Osteoblast (primary cell): ENCODE measurements at regions not wholly inside any gene's neighbourhood (a gene's known extent, or its start where the extent isn't known, plus 50 kb on each side); places are given as distances from the start of the nearest gene placed in this dataset.

ENCODE experiments used
- DNase-seq: peaks from one replicate; pipeline ENCODE4 v3.0.0; 2011; ENCODE audit warnings: low spot score, mixed read lengths; ENCODE audit not compliant: insufficient read length; ENCODE audit errors: missing footprints
- H2AFZ ChIP-seq: 2 replicates; pipeline ENCODE4 v1.6.0; 2011; ENCODE audit warnings: mild to moderate bottlenecking, low read length
- H3K27ac ChIP-seq: 2 replicates; pipeline ENCODE4 v1.5.1; 2011; ENCODE audit warnings: mild to moderate bottlenecking, low read depth, low read length, moderate library complexity
- H3K27me3 ChIP-seq: 2 replicates; pipeline ENCODE4 v1.6.0; 2012; ENCODE audit warnings: mild to moderate bottlenecking, control low read depth, inconsistent platforms, low read length, moderate library complexity; ENCODE audit not compliant: insufficient read depth
- H3K36me3 ChIP-seq: 2 replicates; pipeline ENCODE4 v1.5.1; 2011; ENCODE audit warnings: mild to moderate bottlenecking, low read length, control low read depth, moderate library complexity; ENCODE audit not compliant: insufficient read depth
- H3K4me1 ChIP-seq: 2 replicates; pipeline ENCODE4 v1.5.1; 2011; ENCODE audit warnings: mild to moderate bottlenecking, low read length, control low read depth, moderate library complexity; ENCODE audit not compliant: insufficient read depth
- H3K4me2 ChIP-seq: 2 replicates; pipeline ENCODE4 v1.6.0; 2011; ENCODE audit warnings: mild to moderate bottlenecking, low read length; ENCODE audit not compliant: insufficient read depth
- H3K4me3 ChIP-seq: fragments of 200-600 bp; sonication (generic); 3 replicates; pipeline ENCODE4 v1.5.1; 2012; ENCODE audit warnings: mild to moderate bottlenecking, low read length, inconsistent platforms; ENCODE audit not compliant: insufficient read depth
- H3K79me2 ChIP-seq: 2 replicates; pipeline ENCODE4 v1.6.0; 2012; ENCODE audit warnings: mild to moderate bottlenecking, low read length, control low read depth, inconsistent platforms; ENCODE audit not compliant: insufficient read depth
- H3K9me3 ChIP-seq: 2 replicates; pipeline ENCODE4 v1.5.1; 2011; ENCODE audit warnings: low read depth, low read length, control low read depth
- H4K20me1 ChIP-seq: 2 replicates; pipeline ENCODE4 v1.6.0; 2012; ENCODE audit warnings: mild to moderate bottlenecking, low read length, control low read depth; ENCODE audit not compliant: insufficient read depth
- CTCF ChIP-seq: IDR thresholded peaks from 2 replicates; pipeline ENCODE4 v1.5.1; 2011; ENCODE audit warnings: mild to moderate bottlenecking, low read depth, low read length, moderate library complexity; ENCODE audit errors: extremely low read depth

GRCh38 chr10:44199267-44199666 lies 185.6 kb downstream of the CXCL12 start:
- Histone ChIP-seq H3K9me3 (no peaks in the 10 kb centered on the region), H3K27ac (no peak overlapping the region), H3K4me1 (peaks cover 14% of the 10 kb centered on the region), H3K79me2 (no peaks in the 10 kb centered on the region), H3K4me3 (no peak overlapping the region), H3K4me2 (no peak overlapping the region), H4K20me1 (no peaks in the 10 kb centered on the region), H2AFZ (no peak overlapping the region), H3K36me3 (no peaks in the 10 kb centered on the region), H3K27me3 (peaks cover 52% of the 10 kb centered on the region)
- no peak for TF ChIP-seq CTCF
- DNase-seq = no peak

GRCh38 chr10:44198780-44199097 lies 186.2 kb downstream of the CXCL12 start:
- no peak for DNase-seq
- Histone ChIP-seq H3K27me3 (peaks cover 54% of the 10 kb centered on the region), H3K9me3 (no peaks in the 10 kb centered on the region), H2AFZ (no peak overlapping the region), H4K20me1 (no peaks in the 10 kb centered on the region), H3K4me2 (no peak overlapping the region), H3K4me1 (peaks cover 14% of the 10 kb centered on the region), H3K36me3 (no peaks in the 10 kb centered on the region), H3K4me3 (no peak overlapping the region), H3K79me2 (no peaks in the 10 kb centered on the region), H3K27ac (no peak overlapping the region)
- TF ChIP-seq CTCF = no peak

- Histone ChIP-seq H3K4me1 (peaks cover 14% of the 10 kb centered on the region), H3K9me3 (no peaks in the 10 kb centered on the region), H3K27me3 (peaks cover 55% of the 10 kb centered on the region), H3K36me3 (no peaks in the 10 kb centered on the region), H3K4me2 (no peak overlapping the region), H3K4me3 (no peak overlapping the region), H2AFZ (no peak overlapping the region), H3K79me2 (no peaks in the 10 kb centered on the region), H3K27ac (no peak overlapping the region), H4K20me1 (no peaks in the 10 kb centered on the region)
- TF ChIP-seq CTCF = no peak
- no peak for DNase-seq
Observed at GRCh38 chr10:44198096-44198779, 186.7 kb downstream of the CXCL12 start.

- no peaks in the 10 kb centered on the region for H4K20me1 ChIP-seq
- no peak overlapping the region for H3K4me2 ChIP-seq
- no peaks in the 10 kb centered on the region for H3K36me3 ChIP-seq
- no peak overlapping the region for H2AFZ ChIP-seq
- no peak for DNase-seq
- H3K4me3 ChIP-seq = no peak overlapping the region
- no peak for TF ChIP-seq CTCF
- no peaks in the 10 kb centered on the region for H3K9me3 ChIP-seq
- no peak overlapping the region for H3K27ac ChIP-seq
- no peaks in the 10 kb centered on the region for H3K79me2 ChIP-seq
- H3K4me1 ChIP-seq = peaks cover 14% of the 10 kb centered on the region
- H3K27me3 ChIP-seq = peaks cover 55% of the 10 kb centered on the region
Observed at GRCh38 chr10:44197646-44198045, 187.3 kb downstream of the CXCL12 start.
